Adipocyte (in vitro differentiated cells): ENCODE measurements at regions not wholly inside any gene's neighbourhood (a gene's known extent, or its start where the extent isn't known, plus 50 kb on each side); places are given as distances from the start of the nearest gene placed in this dataset.

Experiments
- DNase-seq: peaks from one replicate; pipeline ENCODE4 v3.0.0-alpha.2; 2015; ENCODE audit warnings: low read depth
- H3K27me3 ChIP-seq: replicated peaks from 2 replicates; pipeline ENCODE4 v1.7.0; 2013; ENCODE audit warnings: mild to moderate bottlenecking, low read length, moderate library complexity; ENCODE audit not compliant: control insufficient read depth, insufficient read depth
- H3K36me3 ChIP-seq: 2 replicates; pipeline ENCODE4 v1.7.0; 2013; ENCODE audit warnings: low read length, mild to moderate bottlenecking, moderate library complexity; ENCODE audit not compliant: control insufficient read depth, insufficient read depth, severe bottlenecking
- H3K4me1 ChIP-seq: 2 replicates; pipeline ENCODE4 v1.7.0; 2013; ENCODE audit warnings: mild to moderate bottlenecking, low read length, moderate library complexity; ENCODE audit not compliant: control insufficient read depth, insufficient read depth
- H3K4me3 ChIP-seq: 2 replicates; pipeline ENCODE4 v1.7.0; 2013; ENCODE audit warnings: mild to moderate bottlenecking, low read length, moderate library complexity
- H3K9ac ChIP-seq: 2 replicates; pipeline ENCODE4 v1.7.0; 2013; ENCODE audit warnings: mild to moderate bottlenecking, low read length, moderate library complexity
- H3K9me3 ChIP-seq: 2 replicates; pipeline ENCODE4 v1.7.0; 2013; ENCODE audit warnings: mild to moderate bottlenecking, low read length, moderate library complexity; ENCODE audit not compliant: control insufficient read depth

DNA sequence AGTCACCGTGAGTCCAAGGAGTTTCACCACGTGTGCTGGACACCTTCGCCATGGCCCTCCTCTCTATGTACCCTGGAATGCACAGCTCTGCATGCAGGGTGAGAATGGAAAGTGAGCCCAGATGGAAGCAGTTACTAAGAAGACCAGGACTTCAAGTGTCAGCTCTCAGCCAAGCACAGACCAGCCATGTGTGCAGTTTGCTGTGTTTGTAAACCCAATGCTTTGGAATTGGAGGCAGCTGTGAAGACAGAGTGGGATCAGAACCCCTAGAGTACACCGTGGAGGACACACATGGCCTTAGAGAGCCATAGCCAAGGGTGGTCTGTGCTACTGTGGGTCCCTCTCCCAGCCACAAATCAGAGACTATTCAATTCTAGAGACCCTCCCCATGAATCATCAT lies 655.5 kb upstream of the ID2 start:
- Histone ChIP-seq H3K36me3 (no peaks in the 10 kb centered on the region), H3K4me3 (no peak overlapping the region), H3K9me3 (no peaks in the 10 kb centered on the region), H3K9ac (no peak overlapping the region), H3K27me3 (peaks cover 9% of the 10 kb centered on the region), H3K4me1 (peaks cover 10% of the 10 kb centered on the region)
- no peak for DNase-seq

DNA sequence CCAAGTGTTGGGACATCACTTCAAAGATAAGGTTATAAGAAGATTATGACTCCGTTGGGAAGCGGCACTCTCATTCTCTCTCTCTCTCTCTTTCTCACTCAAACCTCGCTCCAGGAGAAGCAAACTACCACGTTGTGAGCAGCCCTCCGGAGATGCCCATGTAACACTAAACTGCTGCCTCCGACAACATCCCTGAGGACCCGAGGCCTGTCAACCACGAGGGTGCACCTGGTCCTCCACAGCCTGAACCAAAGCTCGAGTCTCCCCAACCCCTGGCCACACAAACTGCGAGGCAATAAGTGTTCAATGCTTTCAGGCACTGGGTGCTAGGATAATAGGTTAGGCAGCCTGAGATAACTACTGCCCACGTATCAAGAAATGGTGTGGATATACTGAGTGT lies 654.5 kb upstream of the ID2 start:
- peaks cover 9% of the 10 kb centered on the region for H3K4me1 ChIP-seq
- DNase-seq = no peak
- H3K4me3 ChIP-seq = no peak overlapping the region
- no peaks in the 10 kb centered on the region for H3K36me3 ChIP-seq
- H3K27me3 ChIP-seq = peaks cover 9% of the 10 kb centered on the region
- no peak overlapping the region for H3K9ac ChIP-seq
- no peaks in the 10 kb centered on the region for H3K9me3 ChIP-seq

DNA sequence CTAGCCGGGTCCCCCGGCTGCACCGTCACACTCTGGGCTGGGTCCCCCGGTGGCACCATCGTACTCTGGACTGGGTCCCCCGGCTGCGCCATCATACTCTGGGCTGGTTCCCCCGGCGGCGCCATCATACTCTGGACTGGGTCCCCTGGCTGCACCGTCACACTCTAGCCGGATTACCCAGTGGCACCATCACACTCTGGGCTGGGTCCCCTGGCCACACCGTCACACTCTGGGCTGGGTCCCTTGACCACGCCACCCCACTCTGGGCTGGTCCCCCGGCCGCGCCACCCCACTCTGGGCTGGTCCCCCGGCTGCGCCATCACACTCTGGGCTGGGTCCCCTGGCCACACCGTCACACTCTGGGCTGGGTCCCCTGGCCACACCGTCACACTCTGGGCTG lies 653.8 kb upstream of the ID2 start:
- Histone ChIP-seq H3K9ac (no peak overlapping the region), H3K4me1 (peaks cover 7% of the 10 kb centered on the region), H3K36me3 (no peaks in the 10 kb centered on the region), H3K27me3 (peaks cover 9% of the 10 kb centered on the region), H3K4me3 (no peak overlapping the region), H3K9me3 (no peaks in the 10 kb centered on the region)
- no peak for DNase-seq

DNA sequence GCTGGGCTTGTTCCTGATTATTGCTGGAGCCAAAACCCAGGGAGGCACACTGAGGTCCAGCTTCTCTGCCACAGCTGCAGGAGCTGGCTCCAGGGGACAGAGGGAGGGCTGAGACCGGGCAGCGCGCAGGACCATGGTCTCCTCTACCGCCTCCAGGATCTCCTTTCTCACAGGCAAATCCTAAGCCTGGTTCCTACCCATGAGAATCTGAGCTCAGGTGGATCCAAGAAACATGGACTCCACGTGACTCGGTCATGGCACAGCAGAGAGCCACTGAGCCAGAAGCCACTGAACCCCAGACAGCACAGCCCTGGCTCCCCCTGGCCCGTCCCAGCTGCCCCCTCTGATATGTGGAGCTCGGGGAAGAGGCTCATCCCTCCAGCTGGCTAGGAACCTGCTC lies 653.4 kb upstream of the ID2 start:
- peaks cover 9% of the 10 kb centered on the region for H3K27me3 ChIP-seq
- H3K9me3 ChIP-seq = no peaks in the 10 kb centered on the region
- no peaks in the 10 kb centered on the region for H3K36me3 ChIP-seq
- H3K4me3 ChIP-seq = no peak overlapping the region
- DNase-seq = no peak
- H3K9ac ChIP-seq = no peak overlapping the region
- H3K4me1 ChIP-seq = peaks cover 7% of the 10 kb centered on the region

DNA sequence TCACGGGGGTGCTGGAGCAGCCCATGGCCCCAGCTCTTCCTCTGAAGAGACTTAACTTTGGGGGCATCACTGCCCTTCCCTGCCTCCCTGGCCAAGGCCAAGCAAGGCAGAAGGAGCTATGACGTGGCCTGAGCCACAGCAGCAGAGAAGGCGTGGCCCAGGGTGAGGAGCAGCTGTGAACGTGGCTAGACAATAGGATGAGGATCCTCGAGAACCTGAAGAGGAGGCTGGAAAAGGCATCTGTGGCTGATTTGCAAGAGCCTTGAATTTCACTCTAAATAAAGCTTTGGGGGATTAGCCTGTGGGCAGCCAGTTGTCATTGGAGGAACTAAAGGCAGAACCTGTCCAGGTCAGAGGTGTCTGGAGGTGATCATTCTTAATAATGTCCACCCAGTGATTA lies 652.9 kb upstream of the ID2 start:
- no peaks in the 10 kb centered on the region for H3K9me3 ChIP-seq
- H3K9ac ChIP-seq = no peak overlapping the region
- peaks cover 7% of the 10 kb centered on the region for H3K4me1 ChIP-seq
- no peak overlapping the region for H3K4me3 ChIP-seq
- H3K27me3 ChIP-seq = peaks cover 9% of the 10 kb centered on the region
- DNase-seq = no peak
- H3K36me3 ChIP-seq = no peaks in the 10 kb centered on the region

DNA sequence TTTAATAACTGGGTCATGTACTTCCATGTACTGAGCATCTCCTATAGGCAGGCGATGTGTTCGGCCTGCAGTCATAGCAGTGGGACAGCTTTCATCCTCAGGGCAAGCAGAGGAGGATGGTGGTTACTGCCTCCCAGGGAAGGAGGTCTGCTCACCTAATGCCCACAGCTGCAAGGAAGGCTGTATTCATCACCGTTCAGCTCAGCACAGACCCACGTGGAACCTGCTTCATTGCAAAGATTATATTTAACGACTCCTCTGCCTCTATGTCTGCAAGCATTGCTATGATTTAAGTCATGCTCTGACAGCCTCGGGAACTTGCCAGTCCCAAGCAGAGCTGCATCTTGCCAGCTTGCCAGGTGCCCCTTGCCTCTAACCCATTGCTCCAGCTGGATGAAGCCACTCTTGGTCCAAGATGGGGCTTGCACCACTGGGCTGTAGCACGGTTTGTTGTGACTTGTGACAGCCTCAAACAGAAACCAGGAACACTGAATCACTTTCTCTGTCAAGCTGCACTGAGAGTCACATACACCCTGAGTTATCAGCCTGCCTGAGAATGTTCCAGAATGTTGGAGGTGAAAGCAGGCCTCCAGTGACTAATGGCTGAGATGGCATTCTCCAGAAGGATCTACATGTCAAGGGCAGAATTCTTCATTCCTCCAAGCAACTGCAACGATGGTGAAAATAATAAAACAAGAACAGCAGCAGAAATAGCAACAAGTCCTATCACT lies 651.1 kb upstream of the ID2 start:
- no peak overlapping the region for H3K9ac ChIP-seq
- peaks cover 9% of the 10 kb centered on the region for H3K27me3 ChIP-seq
- H3K36me3 ChIP-seq = no peaks in the 10 kb centered on the region
- no peak for DNase-seq
- H3K4me3 ChIP-seq = no peak overlapping the region
- no peaks in the 10 kb centered on the region for H3K9me3 ChIP-seq
- H3K4me1 ChIP-seq = peaks cover 7% of the 10 kb centered on the region

DNA sequence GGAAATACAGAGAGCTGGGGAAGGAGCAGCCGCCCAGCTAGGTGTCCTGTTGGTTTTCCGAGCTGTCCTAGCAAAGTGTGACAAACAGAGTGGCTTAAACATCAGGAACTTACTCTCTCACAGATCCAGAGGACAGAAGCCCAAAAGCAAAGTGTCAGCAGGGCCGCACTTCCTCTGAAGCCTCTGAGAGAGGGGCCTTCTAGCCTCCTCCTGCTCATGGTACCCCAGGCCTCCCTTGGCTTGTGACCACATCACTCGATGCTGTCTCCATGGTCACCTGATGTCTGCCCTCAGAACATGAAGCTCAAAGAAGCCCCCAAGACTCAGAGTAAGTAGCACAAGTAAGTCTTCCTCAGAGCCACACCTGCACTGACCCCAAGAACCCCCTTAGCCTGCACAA lies 650.5 kb upstream of the ID2 start:
- Histone ChIP-seq H3K4me1 (peaks cover 7% of the 10 kb centered on the region), H3K4me3 (no peak overlapping the region), H3K27me3 (peaks cover 6% of the 10 kb centered on the region), H3K9ac (no peak overlapping the region), H3K36me3 (no peaks in the 10 kb centered on the region), H3K9me3 (no peaks in the 10 kb centered on the region)
- DNase-seq = no peak

DNA sequence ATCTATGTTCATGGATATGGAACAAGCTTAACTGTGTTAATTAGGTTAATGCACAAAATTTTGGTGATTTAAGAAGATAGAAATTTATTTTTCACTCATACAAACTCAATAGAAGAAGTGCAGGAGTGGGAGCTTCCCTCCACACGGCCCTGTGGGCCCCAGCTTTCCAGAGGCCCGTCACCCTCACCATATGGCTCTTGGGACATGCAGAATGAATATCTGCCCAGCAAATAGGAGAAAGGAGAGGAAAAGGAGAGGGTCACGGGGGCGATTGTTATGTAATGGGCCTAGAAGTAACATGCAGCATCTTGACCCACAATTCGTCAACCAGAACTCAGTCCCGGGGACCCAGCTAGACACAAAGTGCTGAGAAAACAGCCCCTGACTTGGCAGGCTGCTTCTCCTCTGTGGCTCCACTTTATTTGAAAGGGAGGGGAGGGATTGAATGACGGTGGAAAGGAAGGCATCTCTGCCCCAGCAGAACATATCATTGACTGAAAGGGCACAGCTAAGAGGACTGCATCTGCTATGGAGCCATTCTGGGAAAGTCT lies 648.2 kb upstream of the ID2 start:
- H3K4me1 ChIP-seq = peaks cover 7% of the 10 kb centered on the region
- DNase-seq = no peak

DNA sequence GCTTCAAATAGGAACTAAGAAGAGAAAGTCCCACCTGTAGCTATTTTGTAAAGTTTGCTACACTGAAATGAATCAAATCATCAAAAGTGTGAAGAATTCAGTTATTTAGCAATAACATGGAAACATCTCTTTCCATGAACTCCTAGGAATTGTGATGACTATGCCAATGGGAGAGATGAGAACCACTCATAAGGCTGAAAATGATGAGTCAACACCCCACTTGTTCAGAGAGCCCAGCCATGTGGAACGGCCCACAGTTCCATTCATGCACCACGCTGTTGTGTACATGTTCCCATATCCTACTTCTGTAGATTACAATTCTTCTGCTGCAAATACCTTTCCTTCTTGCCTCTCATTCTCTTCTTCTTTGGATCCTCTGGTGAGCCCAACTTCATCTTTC lies 645.5 kb upstream of the ID2 start:
- H3K9me3 ChIP-seq = no peaks in the 10 kb centered on the region
- no peaks in the 10 kb centered on the region for H3K36me3 ChIP-seq
- no peaks in the 10 kb centered on the region for H3K27me3 ChIP-seq
- DNase-seq = no peak
- H3K9ac ChIP-seq = no peak overlapping the region
- H3K4me3 ChIP-seq = no peak overlapping the region
- no peaks in the 10 kb centered on the region for H3K4me1 ChIP-seq

More for the DNA sequence above, 648.2 kb upstream of the ID2 start:
- Histone ChIP-seq H3K9me3 (no peaks in the 10 kb centered on the region), H3K36me3 (no peaks in the 10 kb centered on the region), H3K9ac (no peak overlapping the region), H3K4me3 (no peak overlapping the region), H3K27me3 (no peaks in the 10 kb centered on the region)

DNA sequence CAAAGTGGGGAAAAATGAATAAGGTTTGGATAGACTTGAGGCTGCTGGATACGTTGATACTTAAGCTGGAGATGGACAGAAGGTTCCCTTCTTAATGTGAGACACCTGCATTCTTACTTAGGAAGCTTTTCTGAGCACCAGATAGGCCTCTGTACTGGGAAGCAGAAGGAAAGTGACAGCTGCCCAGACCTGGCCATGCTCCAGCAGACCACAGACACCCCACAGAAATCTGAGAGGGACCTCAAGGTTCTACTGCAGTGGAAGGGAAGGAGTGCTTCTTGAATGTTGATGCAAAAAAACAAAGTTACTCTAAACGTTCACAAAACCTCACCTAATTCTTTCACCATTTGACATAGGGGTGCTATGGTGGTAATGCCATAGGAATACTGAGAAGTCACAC lies 642.1 kb upstream of the ID2 start:
- no peak overlapping the region for H3K9ac ChIP-seq
- H3K4me1 ChIP-seq = no peaks in the 10 kb centered on the region
- no peak overlapping the region for H3K4me3 ChIP-seq
- peaks cover 12% of the 10 kb centered on the region for H3K9me3 ChIP-seq
- no peaks in the 10 kb centered on the region for H3K27me3 ChIP-seq
- DNase-seq = no peak
- no peaks in the 10 kb centered on the region for H3K36me3 ChIP-seq

DNA sequence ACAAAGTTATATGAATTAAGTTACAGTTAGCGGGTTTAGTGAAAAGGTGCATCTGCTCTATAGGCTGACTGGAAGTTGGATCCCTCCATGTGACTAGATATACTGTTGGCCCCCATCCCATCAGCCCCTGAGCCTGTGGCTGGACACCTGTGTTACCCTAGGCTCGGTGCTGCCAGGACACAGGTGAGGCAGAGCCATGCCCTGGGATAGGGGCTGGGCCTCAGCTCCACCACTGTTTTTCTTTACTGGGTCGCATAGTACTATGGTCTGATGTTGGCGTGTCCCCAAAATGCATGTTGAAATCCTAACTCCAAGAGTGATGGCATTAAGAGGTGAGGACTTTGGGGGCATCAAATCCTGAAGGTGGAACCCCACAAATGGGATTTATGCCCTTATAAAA lies 638.6 kb upstream of the ID2 start:
- Histone ChIP-seq H3K4me1 (no peaks in the 10 kb centered on the region), H3K4me3 (no peak overlapping the region), H3K36me3 (no peaks in the 10 kb centered on the region), H3K27me3 (no peaks in the 10 kb centered on the region), H3K9ac (no peak overlapping the region), H3K9me3 (peaks cover 12% of the 10 kb centered on the region)
- DNase-seq = no peak
